GM12874 (cell line): ENCODE measurements at regions not wholly inside any gene's neighbourhood (a gene's known extent, or its start where the extent isn't known, plus 50 kb on each side); places are given as distances from the start of the nearest gene placed in this dataset.

ENCODE experiments used
- CTCF ChIP-seq: IDR thresholded peaks from 2 replicates; pipeline ENCODE4 v1.5.1; 2011; ENCODE audit warnings: low read depth, mild to moderate bottlenecking, control low read depth, low read length, moderate library complexity; ENCODE audit not compliant: insufficient read depth

- no peak for TF ChIP-seq CTCF
Observed at GRCh38 chr5:74370168-74370567, 270.4 kb downstream of the ENC1 start.

GRCh38 chr5:74369173-74369572, 271.4 kb downstream of the ENC1 start:
- no peak for TF ChIP-seq CTCF

- TF ChIP-seq CTCF: no peak
Observed at GRCh38 chr5:74367934-74368333, 272.6 kb downstream of the ENC1 start.

GRCh38 chr5:74367241-74367733, 273.2 kb downstream of the ENC1 start:
- TF ChIP-seq CTCF: no peak

GRCh38 chr5:74365723-74366122, 274.8 kb downstream of the ENC1 start:
- no peak for TF ChIP-seq CTCF

- no peak for TF ChIP-seq CTCF
Observed at GRCh38 chr5:74364507-74364906, 276.0 kb downstream of the ENC1 start.

- TF ChIP-seq CTCF: no peak
Observed at GRCh38 chr5:74363603-74364205, 276.8 kb downstream of the ENC1 start.
